ENCODE measurements at regions not wholly inside any gene's neighbourhood (a gene's known extent, or its start where the extent isn't known, plus 50 kb on each side); places are given as distances from the start of the nearest gene placed in this dataset.

GRCh38 chr22:48602805-48603518 lies 1224.7 kb downstream of the BRD1 start:
- Histone ChIP-seq H3F3A (ENCODE audit: insufficient read depth, low read length) (no peaks in the 10 kb centered on the region), H3K9me3 (replicated peaks; ENCODE audit: insufficient read depth, low read length) (no peaks in the 10 kb centered on the region), H3K79me2 (ENCODE audit: low read length) (peaks cover 52% of the 10 kb centered on the region), H3K9me2 (replicated peaks; ENCODE audit: insufficient read depth, low read length) (no peaks in the 10 kb centered on the region), H3K4me2 (ENCODE audit: low read depth, low read length) (no peak overlapping the region), H2AFZ (ENCODE audit: low read length) (no peak overlapping the region), H3K4me1 (ENCODE audit: low read length) (peaks cover 5% of the 10 kb centered on the region), H4K20me1 (ENCODE audit: insufficient read depth, low read length) (no peaks in the 10 kb centered on the region), H3K36me3 (replicated peaks; ENCODE audit: insufficient read depth, low read length) (no peaks in the 10 kb centered on the region), H3K27me3 (replicated peaks; ENCODE audit: insufficient read depth, low read length) (no peaks in the 10 kb centered on the region), H3K27ac (ENCODE audit: low read length) (no peak overlapping the region), H3K9ac (ENCODE audit: low read length) (no peak overlapping the region), H3K4me3 (ENCODE audit: low read length) (no peak overlapping the region)
- no peak for DNase-seq
- TF ChIP-seq CTCF (IDR thresholded peaks at IDR 0.05; ENCODE audit: low read length): no peak
- TF ChIP-seq EZH2phosphoT487 (IDR thresholded peaks at IDR 0.05; ENCODE audit: low read length): no peak
- TF ChIP-seq EZH2 (optimal IDR thresholded peaks at IDR 0.05; ENCODE audit: low read depth, low read length): no peak

GRCh38 chr22:48600681-48601080 lies 1227.0 kb downstream of the BRD1 start:
- no peak overlapping the region for H3K27ac ChIP-seq (ENCODE audit: low read length)
- no peaks in the 10 kb centered on the region for H3K9me2 ChIP-seq (replicated peaks; ENCODE audit: insufficient read depth, low read length)
- no peaks in the 10 kb centered on the region for H3K36me3 ChIP-seq (replicated peaks; ENCODE audit: insufficient read depth, low read length)
- no peak overlapping the region for H3K4me2 ChIP-seq (ENCODE audit: low read depth, low read length)
- no peak for DNase-seq
- peaks cover 39% of the 10 kb centered on the region for H3K79me2 ChIP-seq (ENCODE audit: low read length)
- peaks cover 4% of the 10 kb centered on the region for H3K4me1 ChIP-seq (ENCODE audit: low read length)
- no peaks in the 10 kb centered on the region for H4K20me1 ChIP-seq (ENCODE audit: insufficient read depth, low read length)
- H2AFZ ChIP-seq (ENCODE audit: low read length): no peak overlapping the region
- no peaks in the 10 kb centered on the region for H3F3A ChIP-seq (ENCODE audit: insufficient read depth, low read length)
- no peaks in the 10 kb centered on the region for H3K27me3 ChIP-seq (replicated peaks; ENCODE audit: insufficient read depth, low read length)
- no peaks in the 10 kb centered on the region for H3K9me3 ChIP-seq (replicated peaks; ENCODE audit: insufficient read depth, low read length)
- no peak overlapping the region for H3K4me3 ChIP-seq (ENCODE audit: low read length)
- no peak overlapping the region for H3K9ac ChIP-seq (ENCODE audit: low read length)
- no peak for TF ChIP-seq EZH2 (optimal IDR thresholded peaks at IDR 0.05; ENCODE audit: low read depth, low read length)
- TF ChIP-seq EZH2phosphoT487 (IDR thresholded peaks at IDR 0.05; ENCODE audit: low read length): no peak
- TF ChIP-seq CTCF (IDR thresholded peaks at IDR 0.05; ENCODE audit: low read length): no peak

GRCh38 chr22:48600171-48600570 lies 1227.5 kb downstream of the BRD1 start:
- Histone ChIP-seq H3K36me3 (replicated peaks; ENCODE audit: insufficient read depth, low read length) (no peaks in the 10 kb centered on the region), H4K20me1 (ENCODE audit: insufficient read depth, low read length) (no peaks in the 10 kb centered on the region), H3K9me2 (replicated peaks; ENCODE audit: insufficient read depth, low read length) (no peaks in the 10 kb centered on the region), H3K79me2 (ENCODE audit: low read length) (peaks cover 34% of the 10 kb centered on the region), H3K4me1 (ENCODE audit: low read length) (no peaks in the 10 kb centered on the region), H2AFZ (ENCODE audit: low read length) (no peak overlapping the region), H3K9ac (ENCODE audit: low read length) (no peak overlapping the region), H3K27ac (ENCODE audit: low read length) (no peak overlapping the region), H3K4me3 (ENCODE audit: low read length) (no peak overlapping the region), H3F3A (ENCODE audit: insufficient read depth, low read length) (no peaks in the 10 kb centered on the region), H3K27me3 (replicated peaks; ENCODE audit: insufficient read depth, low read length) (no peaks in the 10 kb centered on the region), H3K4me2 (ENCODE audit: low read depth, low read length) (no peak overlapping the region), H3K9me3 (replicated peaks; ENCODE audit: insufficient read depth, low read length) (no peaks in the 10 kb centered on the region)
- TF ChIP-seq EZH2 (optimal IDR thresholded peaks at IDR 0.05; ENCODE audit: low read depth, low read length) (no peak), EZH2phosphoT487 (IDR thresholded peaks at IDR 0.05; ENCODE audit: low read length) (no peak)
- DNase-seq: no peak

GRCh38 chr22:48599346-48599745 lies 1228.3 kb downstream of the BRD1 start:
- peaks cover 25% of the 10 kb centered on the region for H3K79me2 ChIP-seq (ENCODE audit: low read length)
- H3K9me2 ChIP-seq (replicated peaks; ENCODE audit: insufficient read depth, low read length): no peaks in the 10 kb centered on the region
- H2AFZ ChIP-seq (ENCODE audit: low read length): no peak overlapping the region
- no peak for TF ChIP-seq EZH2 (optimal IDR thresholded peaks at IDR 0.05; ENCODE audit: low read depth, low read length)
- TF ChIP-seq CTCF (IDR thresholded peaks at IDR 0.05; ENCODE audit: low read length): no peak
- no peak for TF ChIP-seq EZH2phosphoT487 (IDR thresholded peaks at IDR 0.05; ENCODE audit: low read length)
- no peaks in the 10 kb centered on the region for H3K9me3 ChIP-seq (replicated peaks; ENCODE audit: insufficient read depth, low read length)
- H3K9ac ChIP-seq (ENCODE audit: low read length): no peak overlapping the region
- no peaks in the 10 kb centered on the region for H3K4me1 ChIP-seq (ENCODE audit: low read length)
- H3K27ac ChIP-seq (ENCODE audit: low read length): no peak overlapping the region
- DNase-seq: no peak
- no peaks in the 10 kb centered on the region for H3K36me3 ChIP-seq (replicated peaks; ENCODE audit: insufficient read depth, low read length)
- H3K27me3 ChIP-seq (replicated peaks; ENCODE audit: insufficient read depth, low read length): no peaks in the 10 kb centered on the region
- H3K4me2 ChIP-seq (ENCODE audit: low read depth, low read length): no peak overlapping the region
- H3F3A ChIP-seq (ENCODE audit: insufficient read depth, low read length): no peaks in the 10 kb centered on the region
- no peak overlapping the region for H3K4me3 ChIP-seq (ENCODE audit: low read length)
- H4K20me1 ChIP-seq (ENCODE audit: insufficient read depth, low read length): no peaks in the 10 kb centered on the region

All from MM.1S (cell line).